ENCODE measurements at regions not wholly inside any gene's neighbourhood (a gene's known extent, or its start where the extent isn't known, plus 50 kb on each side); places are given as distances from the start of the nearest gene placed in this dataset.
"Not testable (repeated sequence)": the region's sequence is repeated elsewhere in the genome, so short reads cannot be mapped to it uniquely, and the experiment has no call there.

- no peak overlapping the region for H3K4me3 ChIP-seq (ENCODE audit: control insufficient read depth, low read depth, low read length)
- TF ChIP-seq, protein P1, sequence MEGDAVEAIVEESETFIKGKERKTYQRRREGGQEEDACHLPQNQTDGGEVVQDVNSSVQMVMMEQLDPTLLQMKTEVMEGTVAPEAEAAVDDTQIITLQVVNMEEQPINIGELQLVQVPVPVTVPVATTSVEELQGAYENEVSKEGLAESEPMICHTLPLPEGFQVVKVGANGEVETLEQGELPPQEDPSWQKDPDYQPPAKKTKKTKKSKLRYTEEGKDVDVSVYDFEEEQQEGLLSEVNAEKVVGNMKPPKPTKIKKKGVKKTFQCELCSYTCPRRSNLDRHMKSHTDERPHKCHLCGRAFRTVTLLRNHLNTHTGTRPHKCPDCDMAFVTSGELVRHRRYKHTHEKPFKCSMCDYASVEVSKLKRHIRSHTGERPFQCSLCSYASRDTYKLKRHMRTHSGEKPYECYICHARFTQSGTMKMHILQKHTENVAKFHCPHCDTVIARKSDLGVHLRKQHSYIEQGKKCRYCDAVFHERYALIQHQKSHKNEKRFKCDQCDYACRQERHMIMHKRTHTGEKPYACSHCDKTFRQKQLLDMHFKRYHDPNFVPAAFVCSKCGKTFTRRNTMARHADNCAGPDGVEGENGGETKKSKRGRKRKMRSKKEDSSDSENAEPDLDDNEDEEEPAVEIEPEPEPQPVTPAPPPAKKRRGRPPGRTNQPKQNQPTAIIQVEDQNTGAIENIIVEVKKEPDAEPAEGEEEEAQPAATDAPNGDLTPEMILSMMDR (IDR thresholded peaks at IDR 0.05; ENCODE audit: control insufficient read depth, insufficient read depth, low read depth, low read length, missing control alignments): no peak
- no peak for DNase-seq (ENCODE audit: low read depth)
Measured at GRCh38 chr9:124084087-124084486, 72.5 kb downstream of the LHX2 start.

DNA sequence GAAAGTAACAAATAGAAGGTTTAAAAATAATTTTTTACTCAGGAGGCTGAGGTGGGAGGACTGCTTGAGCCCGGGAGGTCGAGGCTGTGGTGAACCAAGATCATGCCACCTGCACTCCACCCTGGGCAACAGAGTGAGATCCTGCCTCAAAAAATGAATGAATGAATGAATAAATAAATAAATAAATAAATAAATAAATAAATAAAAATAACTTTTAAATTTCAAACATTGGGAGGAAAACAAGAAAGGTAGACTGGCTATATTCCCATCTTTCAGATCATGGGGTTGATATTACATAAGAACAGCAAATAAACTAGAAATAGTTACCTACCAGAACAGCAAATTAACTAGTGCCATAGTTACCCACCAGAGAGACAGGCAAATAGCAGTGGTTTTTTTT lies 75.7 kb downstream of the LHX2 start:
- TF ChIP-seq, protein P1 (IDR thresholded peaks at IDR 0.05; ENCODE audit: control insufficient read depth, insufficient read depth, low read depth, low read length, missing control alignments): no peak
- H3K4me3 ChIP-seq (ENCODE audit: control insufficient read depth, low read depth, low read length): no peak overlapping the region

GRCh38 chr9:124088476-124088837 lies 76.9 kb downstream of the LHX2 start:
- DNase-seq (ENCODE audit: low read depth): no peak
- TF ChIP-seq, protein P1 (IDR thresholded peaks at IDR 0.05; ENCODE audit: control insufficient read depth, insufficient read depth, low read depth, low read length, missing control alignments): no peak
- H3K4me3 ChIP-seq (ENCODE audit: control insufficient read depth, low read depth, low read length): no peak overlapping the region

More for the DNA sequence above, 75.7 kb downstream of the LHX2 start:
- no peak for DNase-seq (ENCODE audit: low read depth)

GRCh38 chr9:124089631-124090488 lies 78.3 kb downstream of the LHX2 start:
- H3K4me3 ChIP-seq (ENCODE audit: control insufficient read depth, low read depth, low read length); DNase-seq (ENCODE audit: low read depth): not testable (repeated sequence)

GRCh38 chr9:124098141-124098905 lies 86.8 kb downstream of the LHX2 start:
- TF ChIP-seq, protein P1 (IDR thresholded peaks at IDR 0.05; ENCODE audit: control insufficient read depth, insufficient read depth, low read depth, low read length, missing control alignments): no peak
- H3K4me3 ChIP-seq (ENCODE audit: control insufficient read depth, low read depth, low read length): no peak overlapping the region
- no peak for DNase-seq (ENCODE audit: low read depth)

DNA sequence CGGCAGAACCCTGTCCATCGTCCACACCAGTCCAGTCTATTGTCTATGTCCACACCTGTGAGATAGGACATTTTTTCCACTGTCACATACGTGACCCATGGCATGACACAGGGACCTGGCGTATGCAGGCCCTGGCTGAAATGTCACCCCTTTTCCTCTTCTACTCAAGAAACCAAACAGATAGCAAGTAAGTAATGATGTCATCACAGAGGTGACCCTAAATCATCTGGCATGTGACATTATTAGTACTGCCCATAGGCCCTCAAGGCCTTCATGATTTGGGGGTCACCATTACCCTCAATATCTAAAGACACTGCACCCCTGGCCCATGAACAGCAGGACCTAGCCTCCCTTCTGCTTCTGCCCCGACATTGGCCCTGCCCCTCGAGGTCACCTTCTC lies 88.3 kb downstream of the LHX2 start:
- no peak overlapping the region for H3K4me3 ChIP-seq (ENCODE audit: control insufficient read depth, low read depth, low read length)
- TF ChIP-seq, protein P1 (IDR thresholded peaks at IDR 0.05; ENCODE audit: control insufficient read depth, insufficient read depth, low read depth, low read length, missing control alignments): no peak
- DNase-seq (ENCODE audit: low read depth): no peak
